ENCODE measurements at regions not wholly inside any gene's neighbourhood (a gene's known extent, or its start where the extent isn't known, plus 50 kb on each side); places are given as distances from the start of the nearest gene placed in this dataset.

DNA sequence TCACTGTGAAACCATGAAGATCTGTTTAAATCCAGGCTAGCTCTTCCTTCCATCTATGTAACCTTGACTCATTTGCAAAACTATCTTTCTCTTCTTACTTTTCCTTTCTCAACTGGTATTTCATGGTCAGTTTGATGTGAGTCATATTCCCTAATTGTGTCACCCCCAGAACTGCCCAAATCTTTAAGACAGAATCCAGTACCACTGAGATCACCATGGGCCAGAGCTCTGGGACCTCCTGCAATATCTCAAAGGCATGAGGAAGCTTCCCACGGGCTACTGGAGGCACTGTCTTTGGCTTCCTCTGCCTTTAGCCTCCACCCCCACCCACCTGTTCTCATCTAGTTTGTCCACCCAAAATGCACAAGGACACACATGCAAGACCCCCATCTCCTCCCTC is 274.4 kb upstream of the FMN2 start (continued):
- TF ChIP-seq, protein P1, sequence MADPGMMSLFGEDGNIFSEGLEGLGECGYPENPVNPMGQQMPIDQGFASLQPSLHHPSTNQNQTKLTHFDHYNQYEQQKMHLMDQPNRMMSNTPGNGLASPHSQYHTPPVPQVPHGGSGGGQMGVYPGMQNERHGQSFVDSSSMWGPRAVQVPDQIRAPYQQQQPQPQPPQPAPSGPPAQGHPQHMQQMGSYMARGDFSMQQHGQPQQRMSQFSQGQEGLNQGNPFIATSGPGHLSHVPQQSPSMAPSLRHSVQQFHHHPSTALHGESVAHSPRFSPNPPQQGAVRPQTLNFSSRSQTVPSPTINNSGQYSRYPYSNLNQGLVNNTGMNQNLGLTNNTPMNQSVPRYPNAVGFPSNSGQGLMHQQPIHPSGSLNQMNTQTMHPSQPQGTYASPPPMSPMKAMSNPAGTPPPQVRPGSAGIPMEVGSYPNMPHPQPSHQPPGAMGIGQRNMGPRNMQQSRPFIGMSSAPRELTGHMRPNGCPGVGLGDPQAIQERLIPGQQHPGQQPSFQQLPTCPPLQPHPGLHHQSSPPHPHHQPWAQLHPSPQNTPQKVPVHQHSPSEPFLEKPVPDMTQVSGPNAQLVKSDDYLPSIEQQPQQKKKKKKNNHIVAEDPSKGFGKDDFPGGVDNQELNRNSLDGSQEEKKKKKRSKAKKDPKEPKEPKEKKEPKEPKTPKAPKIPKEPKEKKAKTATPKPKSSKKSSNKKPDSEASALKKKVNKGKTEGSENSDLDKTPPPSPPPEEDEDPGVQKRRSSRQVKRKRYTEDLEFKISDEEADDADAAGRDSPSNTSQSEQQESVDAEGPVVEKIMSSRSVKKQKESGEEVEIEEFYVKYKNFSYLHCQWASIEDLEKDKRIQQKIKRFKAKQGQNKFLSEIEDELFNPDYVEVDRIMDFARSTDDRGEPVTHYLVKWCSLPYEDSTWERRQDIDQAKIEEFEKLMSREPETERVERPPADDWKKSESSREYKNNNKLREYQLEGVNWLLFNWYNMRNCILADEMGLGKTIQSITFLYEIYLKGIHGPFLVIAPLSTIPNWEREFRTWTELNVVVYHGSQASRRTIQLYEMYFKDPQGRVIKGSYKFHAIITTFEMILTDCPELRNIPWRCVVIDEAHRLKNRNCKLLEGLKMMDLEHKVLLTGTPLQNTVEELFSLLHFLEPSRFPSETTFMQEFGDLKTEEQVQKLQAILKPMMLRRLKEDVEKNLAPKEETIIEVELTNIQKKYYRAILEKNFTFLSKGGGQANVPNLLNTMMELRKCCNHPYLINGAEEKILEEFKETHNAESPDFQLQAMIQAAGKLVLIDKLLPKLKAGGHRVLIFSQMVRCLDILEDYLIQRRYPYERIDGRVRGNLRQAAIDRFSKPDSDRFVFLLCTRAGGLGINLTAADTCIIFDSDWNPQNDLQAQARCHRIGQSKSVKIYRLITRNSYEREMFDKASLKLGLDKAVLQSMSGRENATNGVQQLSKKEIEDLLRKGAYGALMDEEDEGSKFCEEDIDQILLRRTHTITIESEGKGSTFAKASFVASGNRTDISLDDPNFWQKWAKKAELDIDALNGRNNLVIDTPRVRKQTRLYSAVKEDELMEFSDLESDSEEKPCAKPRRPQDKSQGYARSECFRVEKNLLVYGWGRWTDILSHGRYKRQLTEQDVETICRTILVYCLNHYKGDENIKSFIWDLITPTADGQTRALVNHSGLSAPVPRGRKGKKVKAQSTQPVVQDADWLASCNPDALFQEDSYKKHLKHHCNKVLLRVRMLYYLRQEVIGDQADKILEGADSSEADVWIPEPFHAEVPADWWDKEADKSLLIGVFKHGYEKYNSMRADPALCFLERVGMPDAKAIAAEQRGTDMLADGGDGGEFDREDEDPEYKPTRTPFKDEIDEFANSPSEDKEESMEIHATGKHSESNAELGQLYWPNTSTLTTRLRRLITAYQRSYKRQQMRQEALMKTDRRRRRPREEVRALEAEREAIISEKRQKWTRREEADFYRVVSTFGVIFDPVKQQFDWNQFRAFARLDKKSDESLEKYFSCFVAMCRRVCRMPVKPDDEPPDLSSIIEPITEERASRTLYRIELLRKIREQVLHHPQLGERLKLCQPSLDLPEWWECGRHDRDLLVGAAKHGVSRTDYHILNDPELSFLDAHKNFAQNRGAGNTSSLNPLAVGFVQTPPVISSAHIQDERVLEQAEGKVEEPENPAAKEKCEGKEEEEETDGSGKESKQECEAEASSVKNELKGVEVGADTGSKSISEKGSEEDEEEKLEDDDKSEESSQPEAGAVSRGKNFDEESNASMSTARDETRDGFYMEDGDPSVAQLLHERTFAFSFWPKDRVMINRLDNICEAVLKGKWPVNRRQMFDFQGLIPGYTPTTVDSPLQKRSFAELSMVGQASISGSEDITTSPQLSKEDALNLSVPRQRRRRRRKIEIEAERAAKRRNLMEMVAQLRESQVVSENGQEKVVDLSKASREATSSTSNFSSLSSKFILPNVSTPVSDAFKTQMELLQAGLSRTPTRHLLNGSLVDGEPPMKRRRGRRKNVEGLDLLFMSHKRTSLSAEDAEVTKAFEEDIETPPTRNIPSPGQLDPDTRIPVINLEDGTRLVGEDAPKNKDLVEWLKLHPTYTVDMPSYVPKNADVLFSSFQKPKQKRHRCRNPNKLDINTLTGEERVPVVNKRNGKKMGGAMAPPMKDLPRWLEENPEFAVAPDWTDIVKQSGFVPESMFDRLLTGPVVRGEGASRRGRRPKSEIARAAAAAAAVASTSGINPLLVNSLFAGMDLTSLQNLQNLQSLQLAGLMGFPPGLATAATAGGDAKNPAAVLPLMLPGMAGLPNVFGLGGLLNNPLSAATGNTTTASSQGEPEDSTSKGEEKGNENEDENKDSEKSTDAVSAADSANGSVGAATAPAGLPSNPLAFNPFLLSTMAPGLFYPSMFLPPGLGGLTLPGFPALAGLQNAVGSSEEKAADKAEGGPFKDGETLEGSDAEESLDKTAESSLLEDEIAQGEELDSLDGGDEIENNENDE (IDR thresholded peaks at IDR 0.05; ENCODE audit: insufficient replicate concordance, low read length) = no peak
- TF ChIP-seq, protein P2, sequence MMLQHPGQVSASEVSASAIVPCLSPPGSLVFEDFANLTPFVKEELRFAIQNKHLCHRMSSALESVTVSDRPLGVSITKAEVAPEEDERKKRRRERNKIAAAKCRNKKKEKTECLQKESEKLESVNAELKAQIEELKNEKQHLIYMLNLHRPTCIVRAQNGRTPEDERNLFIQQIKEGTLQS (IDR thresholded peaks at IDR 0.05; ENCODE audit: insufficient read depth, low read depth, low read length) = no peak
- TF ChIP-seq TCF12 (IDR thresholded peaks at IDR 0.05; ENCODE audit: low read depth, low read length) (no peak), MAFK (IDR thresholded peaks at IDR 0.05; ENCODE audit: low read depth, low read length) (no peak), ASH2L (IDR thresholded peaks at IDR 0.05; ENCODE audit: low read length) (no peak), BRCA1 (IDR thresholded peaks at IDR 0.05; ENCODE audit: low read depth, low read length) (no peak), YY1 (IDR thresholded peaks at IDR 0.05; ENCODE audit: low read depth, low read length) (no peak), SAP30 (IDR thresholded peaks at IDR 0.05; ENCODE audit: insufficient read depth, insufficient replicate concordance, low read length) (no peak), TAF1 (IDR thresholded peaks at IDR 0.05; ENCODE audit: low read depth, low read length) (no peak), CREB1 (IDR thresholded peaks at IDR 0.05) (no peak)
- TF ChIP-seq, protein P3, sequence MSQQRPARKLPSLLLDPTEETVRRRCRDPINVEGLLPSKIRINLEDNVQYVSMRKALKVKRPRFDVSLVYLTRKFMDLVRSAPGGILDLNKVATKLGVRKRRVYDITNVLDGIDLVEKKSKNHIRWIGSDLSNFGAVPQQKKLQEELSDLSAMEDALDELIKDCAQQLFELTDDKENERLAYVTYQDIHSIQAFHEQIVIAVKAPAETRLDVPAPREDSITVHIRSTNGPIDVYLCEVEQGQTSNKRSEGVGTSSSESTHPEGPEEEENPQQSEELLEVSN (IDR thresholded peaks at IDR 0.05) = no peak

All from H1 (cell line).